B cell (primary cell): ENCODE measurements at regions not wholly inside any gene's neighbourhood (a gene's known extent, or its start where the extent isn't known, plus 50 kb on each side); places are given as distances from the start of the nearest gene placed in this dataset.

Experiments used
- ATAC-seq: fragments of 200-7000 bp; cut with Tn5 transposase; one replicate; pipeline ENCODE4 v1.10.0; 2021; ENCODE audit warnings: low read depth, mild to moderate bottlenecking, moderate number of reproducible peaks, moderate library complexity
- CTCF ChIA-PET: fragments of 350-600 bp; sonication (Branson Sonifier 250); formaldehyde crosslinking; loops from one replicate; lab custom pipeline; 2021; ENCODE audit warnings: antibody characterized with exemption, inconsistent platforms; lab: Charles Lee
- POLR2A ChIA-PET: fragments of 350-600 bp; sonication (Branson Sonifier 250); formaldehyde crosslinking; loops from one replicate; lab custom pipeline; 2021; ENCODE audit warnings: antibody characterized with exemption; lab: Charles Lee
- DNase-seq: peaks from one replicate; pipeline ENCODE4 v3.0.0; 2013
- H2AFZ ChIP-seq: 2 replicates; pipeline ENCODE4 v1.6.1; 2012; ENCODE audit warnings: mild to moderate bottlenecking, low read depth, low read length; ENCODE audit not compliant: insufficient read depth, poor library complexity, severe bottlenecking
- H3K27ac ChIP-seq, 2 donors: 1 replicate in 1 of 2; 2 replicates in 1 of 2; pipeline ENCODE4 v1.5.1; 2012 to 2013; ENCODE audit warnings: low read length in 2 of 2, mild to moderate bottlenecking in 2 of 2, moderate library complexity in 1 of 2
- H3K27me3 ChIP-seq, 4 experiments: fragments of 200-600 bp in 1 of 4; sonication (generic) in 1 of 4; replicated peaks in 1 of 4; 1 replicate in 2 of 4; 2 replicates in 2 of 4; pipeline versions ENCODE4 v1.6.1 to v1.7.0; 2013 to 2016; ENCODE audit warnings: low read length in 3 of 4, mild to moderate bottlenecking in 2 of 4, mixed read lengths in 1 of 4, moderate library complexity in 1 of 4; ENCODE audit not compliant: insufficient read depth in 4 of 4, control insufficient read depth in 3 of 4; ENCODE audit errors: control extremely low read depth in 1 of 4
- H3K36me3 ChIP-seq, 2 experiments: replicated peaks in 1 of 2; 1 replicate in 1 of 2; 2 replicates in 1 of 2; pipeline versions ENCODE4 v1.6.1 to v1.7.1; 2013; ENCODE audit warnings: low read length in 1 of 2; ENCODE audit not compliant: insufficient read depth in 2 of 2, control insufficient read depth in 1 of 2; ENCODE audit errors: control extremely low read depth in 1 of 2, extremely low read depth in 1 of 2
- H3K4me1 ChIP-seq, 2 donors: fragments of 200-600 bp in 1 of 2; sonication (generic) in 1 of 2; 1 replicate in 1 of 2; 2 replicates in 1 of 2; pipeline versions ENCODE4 v1.5.1 to v1.6.1; 2013 to 2017; ENCODE audit warnings: low read length in 2 of 2; ENCODE audit not compliant: control insufficient read depth in 2 of 2, insufficient read depth in 2 of 2
- H3K4me2 ChIP-seq: replicated peaks from 2 replicates; pipeline ENCODE3; 2012; ENCODE audit warnings: mild to moderate bottlenecking, low read depth, low read length; ENCODE audit not compliant: poor library complexity, severe bottlenecking
- H3K4me3 ChIP-seq, 5 experiments: fragments of 200-600 bp in 1 of 5; sonication (generic) in 1 of 5; 1 replicate in 3 of 5; 2 replicates in 2 of 5; pipeline versions ENCODE4 v1.5.1 to v1.7.0; 2011 to 2016; ENCODE audit warnings: low read length in 4 of 5, mild to moderate bottlenecking in 4 of 5, low read depth in 2 of 5, control low read depth in 1 of 5, moderate library complexity in 1 of 5; ENCODE audit not compliant: insufficient read depth in 1 of 5; ENCODE audit errors: control extremely low read depth in 1 of 5, extremely low read depth in 1 of 5
- H3K79me2 ChIP-seq: fragments of 200-600 bp; sonication (generic); one replicate; pipeline ENCODE4 v1.6.0; 2016; ENCODE audit warnings: low read length; ENCODE audit not compliant: control insufficient read depth, insufficient read depth
- H3K9ac ChIP-seq: fragments of 200-600 bp; sonication (generic); 2 replicates; pipeline ENCODE4 v1.6.1; 2017; ENCODE audit warnings: mild to moderate bottlenecking, low read length, moderate library complexity
- H3K9me3 ChIP-seq, 3 donors: one replicate each; pipeline versions ENCODE4 v1.6.1 to v1.7.1; 2013; ENCODE audit warnings: low read length in 2 of 3; ENCODE audit not compliant: control insufficient read depth in 2 of 3, insufficient read depth in 1 of 3; ENCODE audit errors: control extremely low read depth in 1 of 3
- H4K20me1 ChIP-seq: 2 replicates; pipeline ENCODE4 v1.6.0; 2012; ENCODE audit warnings: mild to moderate bottlenecking, low read length; ENCODE audit not compliant: insufficient read depth, control insufficient read depth, poor library complexity, severe bottlenecking
- H3K27ac Mint-ChIP-seq: one replicate; pipeline ENCODE4 v1.8.0; 2021; ENCODE audit warnings: mixed read lengths
- H3K27me3 Mint-ChIP-seq: one replicate; pipeline ENCODE4 v1.8.0; 2021; ENCODE audit warnings: mixed read lengths
- H3K4me1 Mint-ChIP-seq: one replicate; pipeline ENCODE4 v1.8.0; 2021; ENCODE audit warnings: mixed read lengths
- H3K4me3 Mint-ChIP-seq: one replicate; pipeline ENCODE4 v1.8.0; 2021; ENCODE audit warnings: mixed read lengths
- H3K9me3 Mint-ChIP-seq: one replicate; pipeline ENCODE4 v1.8.0; 2022; ENCODE audit warnings: mixed read lengths; ENCODE audit not compliant: insufficient read depth
- CTCF ChIP-seq: fragments of 200-600 bp; IDR thresholded peaks from one replicate; pipeline ENCODE4 v1.8.0; 2022; ENCODE audit warnings: antibody characterized with exemption, mild to moderate bottlenecking
- EZH2 ChIP-seq: IDR thresholded peaks from 2 replicates; pipeline ENCODE4 v1.6.1; 2012; ENCODE audit warnings: borderline replicate concordance, low read depth, mild to moderate bottlenecking, moderate library complexity, low read length; ENCODE audit not compliant: insufficient read depth, poor library complexity, severe bottlenecking
- WGBS: methylation state at CpG from one replicate; pipeline ENCODE4 v1.1.5; 2013; ENCODE audit warnings: missing lambda C conversion rate; ENCODE audit not compliant: insufficient coverage; 5-methylcytosine and 5-hydroxymethylcytosine counted together
- intact Hi-C: fragments of 100-400 bp; cut with micrococcal nuclease; formaldehyde crosslinking; loops from one replicate; pipeline ENCODE4 v1.10.0; 2022

- CTCF ChIA-PET, result no interaction called here
- peaks cover 11% of the 10 kb centered on the region for H3K27me3 Mint-ChIP-seq
- no peak overlapping the region for H3K4me2 ChIP-seq
- no peak for DNase-seq
- intact Hi-C loops, result no loop called here
- no peaks in the 10 kb centered on the region for H3K27me3 ChIP-seq
- no peak overlapping the region for H3K27ac ChIP-seq
- TF ChIP-seq CTCF (no peak), EZH2 (no peak)
- no peaks in the 10 kb centered on the region for H3K4me1 Mint-ChIP-seq
- no peaks in the 10 kb centered on the region for H3K79me2 ChIP-seq
- H4K20me1 ChIP-seq, result no peaks in the 10 kb centered on the region
- WGBS, result 92% methylated on average over 8 of the region's 14 CpGs
- H3K36me3 ChIP-seq, result no peaks in the 10 kb centered on the region
- POLR2A ChIA-PET, result no interaction called here
- no peak overlapping the region for H2AFZ ChIP-seq
- H3K27ac Mint-ChIP-seq, result no peak overlapping the region
- H3K9me3 Mint-ChIP-seq, result no peaks in the 10 kb centered on the region
- H3K4me1 ChIP-seq, result no peaks in the 10 kb centered on the region
- H3K9ac ChIP-seq, result no peak overlapping the region
- no peak for ATAC-seq
- peaks cover 0 to 2% (median 0%) of the 10 kb centered on the region in 3 donors for H3K9me3 ChIP-seq
- no peak overlapping the region for H3K4me3 ChIP-seq
- H3K4me3 Mint-ChIP-seq, result no peak overlapping the region
Observed at GRCh38 chr12:5232826-5233500, 189.3 kb downstream of the KCNA5 start.

- H3K27me3 Mint-ChIP-seq, result peaks cover 19% of the 10 kb centered on the region
- H3K27ac Mint-ChIP-seq, result no peak overlapping the region
- ChIA-PET POLR2A (no interaction called here), CTCF (no interaction called here)
- H3K4me2 ChIP-seq, result no peak overlapping the region
- H3K36me3 ChIP-seq, result no peaks in the 10 kb centered on the region
- intact Hi-C loops, result no loop called here
- TF ChIP-seq EZH2, result no peak
- TF ChIP-seq CTCF, result no peak
- H4K20me1 ChIP-seq, result no peaks in the 10 kb centered on the region
- H3K27ac ChIP-seq, result no peak overlapping the region
- H3K9me3 Mint-ChIP-seq, result no peaks in the 10 kb centered on the region
- WGBS, result 87% methylated on average over 3 of the region's 5 CpGs
- H3K4me1 Mint-ChIP-seq, result no peaks in the 10 kb centered on the region
- H3K4me1 ChIP-seq, result no peaks in the 10 kb centered on the region
- H3K27me3 ChIP-seq, result peaks cover 0 to 3% (median 0%) of the 10 kb centered on the region in 4 experiments
- no peak overlapping the region for H3K4me3 Mint-ChIP-seq
- H3K9me3 ChIP-seq, result no peaks in the 10 kb centered on the region
- no peak overlapping the region for H3K4me3 ChIP-seq
- no peak for DNase-seq
- no peak overlapping the region for H3K9ac ChIP-seq
- no peak for ATAC-seq
- no peak overlapping the region for H2AFZ ChIP-seq
- no peaks in the 10 kb centered on the region for H3K79me2 ChIP-seq
Observed at GRCh38 chr12:5236022-5236640, 192.5 kb downstream of the KCNA5 start.
